Caco-2 (cell line): ENCODE measurements at regions not wholly inside any gene's neighbourhood (a gene's known extent, or its start where the extent isn't known, plus 50 kb on each side); places are given as distances from the start of the nearest gene placed in this dataset.
A peak's percentile ranks its signal among the peaks of the same experiment; 100 is the strongest.

Source experiments
- BruUV-seq: library from RNA; stranded (reverse); fragments of 400-500 nt; replicated peaks from 2 replicates; lab custom pipeline; 2021; lab: Mats Ljungman, UMichigan
- CTCF ChIA-PET: fragments of 300-600 bp; sonication (Branson Sonifier 250); formaldehyde crosslinking; loops from one replicate; lab custom pipeline; 2022; ENCODE audit warnings: antibody characterized with exemption; lab: Charles Lee
- POLR2A ChIA-PET: fragments of 300-600 bp; sonication (Branson Sonifier 250); formaldehyde crosslinking; loops from one replicate; lab custom pipeline; 2022; ENCODE audit warnings: antibody characterized with exemption; lab: Charles Lee
- DNase-seq, 2 experiments: peaks; one replicate each; pipeline versions ENCODE4 v3.0.0 to v3.0.0-alpha.2; 2020 to 2022
- H3K27me3 ChIP-seq: replicated peaks from 2 replicates; pipeline ENCODE4 v1.6.0; 2011; ENCODE audit warnings: low read length; ENCODE audit not compliant: control insufficient read depth, insufficient read depth
- H3K36me3 ChIP-seq: 2 replicates; pipeline ENCODE4 v1.5.1; 2011; ENCODE audit warnings: low read length; ENCODE audit not compliant: control insufficient read depth, insufficient read depth
- H3K4me1 ChIP-seq: fragments of 250-450 bp; sonication (Bioruptor Pico); 2 replicates; pipeline ENCODE4 v1.5.1; 2020; ENCODE audit warnings: mild to moderate bottlenecking
- H3K4me3 ChIP-seq: 2 replicates; pipeline ENCODE4 v1.5.1; 2011; ENCODE audit warnings: low read depth, mild to moderate bottlenecking, control low read depth, low read length
- H3K9me3 ChIP-seq: fragments of 250-450 bp; sonication (Bioruptor Pico); 2 replicates; pipeline ENCODE4 v1.5.1; 2020; ENCODE audit warnings: mild to moderate bottlenecking, moderate library complexity
- H3K27ac Mint-ChIP-seq: one replicate; pipeline ENCODE4 v1.8.0; 2022; ENCODE audit warnings: mixed read lengths; ENCODE audit not compliant: unreplicated experiment
- H3K27me3 Mint-ChIP-seq: one replicate; pipeline ENCODE4 v1.8.0; 2022; ENCODE audit warnings: mixed read lengths; ENCODE audit not compliant: insufficient read depth, unreplicated experiment
- H3K36me3 Mint-ChIP-seq: one replicate; pipeline ENCODE4 v1.8.0; 2022; ENCODE audit warnings: mild to moderate bottlenecking, mixed read lengths; ENCODE audit not compliant: insufficient read depth, unreplicated experiment
- H3K4me1 Mint-ChIP-seq: one replicate; pipeline ENCODE4 v1.8.0; 2022; ENCODE audit warnings: low read depth, mixed read lengths; ENCODE audit not compliant: unreplicated experiment
- H3K4me3 Mint-ChIP-seq: one replicate; pipeline ENCODE4 v1.8.0; 2022; ENCODE audit warnings: mild to moderate bottlenecking, moderate library complexity, mixed read lengths; ENCODE audit not compliant: unreplicated experiment
- H3K9me3 Mint-ChIP-seq: one replicate; pipeline ENCODE4 v1.8.0; 2022; ENCODE audit warnings: mixed read lengths; ENCODE audit not compliant: unreplicated experiment
- CTCF ChIP-seq, 2 experiments: fragments of 200-600 bp in 1 of 2; IDR thresholded peaks; 1 replicate in 1 of 2; 2 replicates in 1 of 2; pipeline versions ENCODE4 v1.5.1 to v1.8.0; 2011 to 2022; ENCODE audit warnings: antibody characterized with exemption in 1 of 2, control low read depth in 1 of 2, inconsistent platforms in 1 of 2, low read depth in 1 of 2, low read length in 1 of 2, mild to moderate bottlenecking in 1 of 2, moderate library complexity in 1 of 2; ENCODE audit not compliant: insufficient read depth in 1 of 2, severe bottlenecking in 1 of 2, unreplicated experiment in 1 of 2
- intact Hi-C: fragments of 100-400 bp; cut with micrococcal nuclease; formaldehyde crosslinking; loops from one replicate; pipeline ENCODE4 v1.10.0; 2022; ENCODE audit not compliant: unreplicated experiment

GRCh38 chr5:96180684-96181435, 219.2 kb upstream of the ELL2 start:
- H3K9me3 ChIP-seq: 0 out of 2 replicates have a peak, but pooled peaks cover 2% of the 10 kb centered on the region
- Mint-ChIP-seq H3K27ac (no peak overlapping the region), H3K36me3 (no peaks in the 10 kb centered on the region), H3K4me3 (no peak overlapping the region), H3K9me3 (peaks cover 29% of the 10 kb centered on the region), H3K27me3 (no peaks in the 10 kb centered on the region), H3K4me1 (peaks cover 27% of the 10 kb centered on the region)
- H3K27me3 ChIP-seq: no peaks in the 10 kb centered on the region
- BruUV-seq: no TSS peak
- intact Hi-C loops: no loop called here
- H3K4me1 ChIP-seq: peaks cover 19% of the 10 kb centered on the region
- no peak overlapping the region for H3K4me3 ChIP-seq
- no peaks in the 10 kb centered on the region for H3K36me3 ChIP-seq
- no peak for TF ChIP-seq CTCF (IDR thresholded peaks at IDR 0.05; ENCODE audit: insufficient read depth in 1 of 2, low read depth in 1 of 2, low read length in 1 of 2, severe bottlenecking in 1 of 2, unreplicated experiment in 1 of 2)
- ChIA-PET CTCF (interaction anchor here (0.6 kb wide), 1 partner anchor 24 kb away, joined by 3 read pairs; no protein-coding TSS in a partner anchor), POLR2A (no interaction called here)
- DNase-seq: no peak

GRCh38 chr5:96177303-96177869, 215.7 kb upstream of the ELL2 start:
- ChIA-PET POLR2A (no interaction called here), CTCF (no interaction called here)
- peaks cover 26% of the 10 kb centered on the region for H3K4me1 Mint-ChIP-seq
- Histone ChIP-seq H3K27me3 (no peaks in the 10 kb centered on the region), H3K4me3 (no peak overlapping the region), H3K36me3 (no peaks in the 10 kb centered on the region), H3K9me3 (no peaks in the 10 kb centered on the region), H3K4me1 (peaks cover 17% of the 10 kb centered on the region)
- BruUV-seq: no TSS peak
- no peak for DNase-seq
- no peak overlapping the region for H3K4me3 Mint-ChIP-seq
- H3K27ac Mint-ChIP-seq: peak overlapping the region; percentile 26
- TF ChIP-seq CTCF (IDR thresholded peaks at IDR 0.05; ENCODE audit: insufficient read depth in 1 of 2, low read depth in 1 of 2, low read length in 1 of 2, severe bottlenecking in 1 of 2, unreplicated experiment in 1 of 2): no peak
- H3K9me3 Mint-ChIP-seq: peaks cover 10% of the 10 kb centered on the region
- intact Hi-C loops: no loop called here
- H3K36me3 Mint-ChIP-seq: no peaks in the 10 kb centered on the region
- no peaks in the 10 kb centered on the region for H3K27me3 Mint-ChIP-seq

GRCh38 chr5:96176022-96176421, 214.4 kb upstream of the ELL2 start:
- no TSS peak for BruUV-seq
- H3K36me3 Mint-ChIP-seq: no peaks in the 10 kb centered on the region
- ChIA-PET CTCF (no interaction called here), POLR2A (no interaction called here)
- Histone ChIP-seq H3K4me1 (peaks cover 17% of the 10 kb centered on the region), H3K36me3 (no peaks in the 10 kb centered on the region), H3K27me3 (no peaks in the 10 kb centered on the region), H3K9me3 (no peaks in the 10 kb centered on the region), H3K4me3 (no peak overlapping the region)
- intact Hi-C loops: no loop called here
- H3K4me1 Mint-ChIP-seq: peaks cover 20% of the 10 kb centered on the region
- no peak for DNase-seq
- H3K27ac Mint-ChIP-seq: peak overlapping the region; percentile 40
- TF ChIP-seq CTCF (IDR thresholded peaks at IDR 0.05; ENCODE audit: insufficient read depth in 1 of 2, low read depth in 1 of 2, low read length in 1 of 2, severe bottlenecking in 1 of 2, unreplicated experiment in 1 of 2): no peak
- peaks cover 10% of the 10 kb centered on the region for H3K9me3 Mint-ChIP-seq
- H3K27me3 Mint-ChIP-seq: no peaks in the 10 kb centered on the region
- no peak overlapping the region for H3K4me3 Mint-ChIP-seq
